ENCODE measurements at regions not wholly inside any gene's neighbourhood (a gene's known extent, or its start where the extent isn't known, plus 50 kb on each side); places are given as distances from the start of the nearest gene placed in this dataset.

DNA sequence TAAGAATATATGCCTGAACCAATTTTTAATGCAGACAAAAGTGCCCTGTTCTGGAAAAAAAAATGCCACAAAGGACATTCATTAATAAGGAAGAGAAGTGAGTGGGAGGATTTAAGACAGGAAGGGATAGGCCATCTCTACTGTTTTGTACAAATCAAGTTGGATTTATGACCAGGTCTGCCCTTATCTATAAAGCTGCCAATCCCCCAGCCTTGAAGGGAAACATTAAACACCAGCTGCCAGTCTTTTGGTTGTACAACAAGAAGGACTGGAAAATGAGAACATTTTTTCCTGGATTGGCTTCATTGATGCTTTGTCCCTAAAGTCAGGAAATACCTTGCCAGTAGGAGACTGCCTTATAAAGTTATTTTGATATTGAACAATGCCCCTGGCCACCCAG lies 444.0 kb downstream of the NPHP4 start:
- TF ChIP-seq FOXM1 (IDR thresholded peaks at IDR 0.05; ENCODE audit: borderline replicate concordance) (no peak), TARDBP (IDR thresholded peaks at IDR 0.05) (no peak), BHLHE40 (IDR thresholded peaks at IDR 0.05; ENCODE audit: borderline replicate concordance) (no peak), SP1 (IDR thresholded peaks at IDR 0.05) (no peak), SUZ12 (IDR thresholded peaks at IDR 0.05) (no peak), FOXA1 (IDR thresholded peaks at IDR 0.05) (no peak)
- TF ChIP-seq, protein P1, sequence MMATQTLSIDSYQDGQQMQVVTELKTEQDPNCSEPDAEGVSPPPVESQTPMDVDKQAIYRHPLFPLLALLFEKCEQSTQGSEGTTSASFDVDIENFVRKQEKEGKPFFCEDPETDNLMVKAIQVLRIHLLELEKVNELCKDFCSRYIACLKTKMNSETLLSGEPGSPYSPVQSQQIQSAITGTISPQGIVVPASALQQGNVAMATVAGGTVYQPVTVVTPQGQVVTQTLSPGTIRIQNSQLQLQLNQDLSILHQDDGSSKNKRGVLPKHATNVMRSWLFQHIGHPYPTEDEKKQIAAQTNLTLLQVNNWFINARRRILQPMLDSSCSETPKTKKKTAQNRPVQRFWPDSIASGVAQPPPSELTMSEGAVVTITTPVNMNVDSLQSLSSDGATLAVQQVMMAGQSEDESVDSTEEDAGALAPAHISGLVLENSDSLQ (IDR thresholded peaks at IDR 0.05): no peak

Measured in HEK293T (cell line).